SU-DHL-6 (cell line): ENCODE measurements at regions not wholly inside any gene's neighbourhood (a gene's known extent, or its start where the extent isn't known, plus 50 kb on each side); places are given as distances from the start of the nearest gene placed in this dataset.

ENCODE experiments used
- H2AFZ ChIP-seq: fragments of 200-600 bp; sonication (generic); 2 replicates; pipeline ENCODE4 v1.6.1; 2014; ENCODE audit warnings: low read depth, mild to moderate bottlenecking, moderate library complexity, mixed read lengths, antibody characterized with exemption, low read length; ENCODE audit not compliant: severe bottlenecking
- H3F3A ChIP-seq: fragments of 200-600 bp; shearing (Covaris generic); 2 replicates; pipeline ENCODE4 v1.6.0; 2016; ENCODE audit warnings: antibody characterized with exemption, mild to moderate bottlenecking; ENCODE audit not compliant: insufficient read depth
- H3K27ac ChIP-seq: fragments of 200-600 bp; sonication (generic); 2 replicates; pipeline ENCODE4 v1.5.1; 2016; ENCODE audit warnings: low read depth, mild to moderate bottlenecking, low read length, moderate library complexity, mixed read lengths
- H3K27me3 ChIP-seq: fragments of 200-600 bp; sonication (generic), shearing (Covaris generic); 2 replicates; pipeline ENCODE4 v1.6.0; 2014; ENCODE audit warnings: mild to moderate bottlenecking, low read length
- H3K36me3 ChIP-seq: fragments of 200-600 bp; sonication (generic); 2 replicates; pipeline ENCODE4 v1.6.1; 2014; ENCODE audit warnings: mild to moderate bottlenecking, low read length, mixed read lengths
- H3K4me2 ChIP-seq: fragments of 300-600, 200-600 bp; shearing (Covaris generic), sonication (generic); 2 replicates; pipeline ENCODE4 v1.6.0; 2014; ENCODE audit warnings: low read length, low read depth, mild to moderate bottlenecking; ENCODE audit not compliant: poor library complexity, severe bottlenecking
- H3K4me3 ChIP-seq: fragments of 200-600 bp; sonication (generic); 2 replicates; pipeline ENCODE4 v1.5.1; 2014; ENCODE audit warnings: antibody characterized with exemption, low read length, mild to moderate bottlenecking, mixed read lengths; ENCODE audit not compliant: insufficient read depth, poor library complexity, severe bottlenecking
- H3K79me2 ChIP-seq: fragments of 200-600 bp; sonication (generic); 2 replicates; pipeline ENCODE4 v1.6.1; 2014; ENCODE audit warnings: mild to moderate bottlenecking, low read length, moderate library complexity; ENCODE audit not compliant: insufficient read depth
- H3K9ac ChIP-seq: fragments of 200-600 bp; sonication (generic); 2 replicates; pipeline ENCODE4 v1.7.0; 2014; ENCODE audit warnings: mild to moderate bottlenecking, low read length
- H3K9me2 ChIP-seq: fragments of 200-600 bp; sonication (generic); replicated peaks from 2 replicates; pipeline ENCODE4 v1.6.1; 2014; ENCODE audit warnings: low read length; ENCODE audit not compliant: insufficient read depth
- H3K9me3 ChIP-seq: fragments of 200-600 bp; sonication (generic); 2 replicates; pipeline ENCODE4 v1.6.1; 2014; ENCODE audit warnings: low read length, mixed read lengths; ENCODE audit not compliant: insufficient read depth
- H4K20me1 ChIP-seq: fragments of 200-600 bp; sonication (generic); 2 replicates; pipeline ENCODE4 v1.6.1; 2014; ENCODE audit warnings: low read depth, mild to moderate bottlenecking, antibody characterized with exemption, low read length, moderate library complexity, mixed read lengths
- CTCF ChIP-seq: fragments of 200-600 bp; sonication (generic); IDR thresholded peaks from one replicate; pipeline ENCODE4 v1.5.1; 2017; ENCODE audit warnings: antibody characterized with exemption, mild to moderate bottlenecking, low read length, moderate library complexity; ENCODE audit not compliant: insufficient read depth, poor library complexity, severe bottlenecking
- EZH2phosphoT487 ChIP-seq: fragments of 200-600 bp; sonication (generic), shearing (Covaris generic); conservative IDR thresholded peaks from 2 replicates; pipeline ENCODE4 v1.6.1; 2018; ENCODE audit warnings: mild to moderate bottlenecking, antibody characterized with exemption, low read length, moderate library complexity, mixed read lengths

DNA sequence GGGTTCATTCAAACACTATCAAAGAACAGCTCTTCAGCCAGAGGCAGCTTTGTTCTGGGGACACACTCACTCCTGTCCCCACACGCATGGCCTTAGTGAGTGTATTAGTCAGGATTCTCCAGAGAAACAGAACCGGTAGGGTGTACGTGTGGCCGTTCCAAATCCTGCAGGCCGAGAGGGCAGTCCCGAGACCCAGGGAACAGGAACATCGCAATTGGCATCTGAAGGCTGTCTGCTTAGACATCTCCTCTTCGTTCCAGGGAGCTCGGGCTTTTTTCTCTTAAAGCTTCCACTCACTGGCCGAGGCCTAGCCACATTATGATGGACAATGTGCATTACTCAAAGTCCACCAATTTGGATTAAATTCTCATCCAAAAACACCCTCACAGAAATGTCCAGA lies 523.3 kb downstream of the GLRX3 start:
- Histone ChIP-seq H3K4me2 (no peak overlapping the region), H3K4me3 (no peak overlapping the region), H3K27me3 (no peaks in the 10 kb centered on the region), H3K9me3 (no peaks in the 10 kb centered on the region), H3K36me3 (no peaks in the 10 kb centered on the region), H3K79me2 (no peaks in the 10 kb centered on the region), H3K9me2 (no peaks in the 10 kb centered on the region), H4K20me1 (no peaks in the 10 kb centered on the region), H3K27ac (no peak overlapping the region), H3F3A (no peaks in the 10 kb centered on the region), H2AFZ (no peak overlapping the region), H3K9ac (no peak overlapping the region)
- TF ChIP-seq EZH2phosphoT487 (no peak), CTCF (no peak)

DNA sequence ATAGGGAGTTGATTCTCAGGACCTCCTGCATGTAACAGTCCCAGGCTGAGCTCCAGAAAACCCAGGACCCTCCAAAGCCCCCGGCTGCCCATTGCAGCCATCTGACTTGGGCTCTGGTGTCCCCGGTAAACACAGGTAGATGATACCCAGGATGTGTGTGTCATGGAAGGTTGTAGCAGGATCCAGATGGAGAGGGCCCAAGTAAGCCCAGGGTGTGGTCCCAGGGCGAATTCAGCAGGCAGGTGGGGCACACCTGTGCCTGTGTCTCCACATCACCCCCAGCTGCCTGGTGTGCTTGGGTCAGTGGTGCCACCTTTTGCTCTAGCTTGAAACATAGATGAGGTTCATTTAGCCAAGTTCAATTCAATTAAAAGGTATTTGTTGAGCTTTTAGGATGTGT lies 524.1 kb downstream of the GLRX3 start:
- H3K4me3 ChIP-seq, result no peak overlapping the region
- H4K20me1 ChIP-seq, result no peaks in the 10 kb centered on the region
- no peak for TF ChIP-seq CTCF
- TF ChIP-seq EZH2phosphoT487, result no peak
- H3K36me3 ChIP-seq, result no peaks in the 10 kb centered on the region
- no peaks in the 10 kb centered on the region for H3K9me3 ChIP-seq
- no peaks in the 10 kb centered on the region for H3K9me2 ChIP-seq
- no peak overlapping the region for H2AFZ ChIP-seq
- H3K4me2 ChIP-seq, result no peak overlapping the region
- H3K9ac ChIP-seq, result no peak overlapping the region
- no peaks in the 10 kb centered on the region for H3K27me3 ChIP-seq
- H3K27ac ChIP-seq, result no peak overlapping the region
- no peaks in the 10 kb centered on the region for H3K79me2 ChIP-seq
- no peaks in the 10 kb centered on the region for H3F3A ChIP-seq

GRCh38 chr10:130661419-130661818 lies 525.2 kb downstream of the GLRX3 start:
- no peaks in the 10 kb centered on the region for H3K36me3 ChIP-seq
- TF ChIP-seq CTCF (no peak), EZH2phosphoT487 (no peak)
- no peaks in the 10 kb centered on the region for H3K27me3 ChIP-seq

More at GRCh38 chr10:130661419-130661818, 525.2 kb downstream of the GLRX3 start:
- Histone ChIP-seq H3K27ac (no peak overlapping the region), H4K20me1 (no peaks in the 10 kb centered on the region), H3K4me2 (no peak overlapping the region), H3K9me3 (no peaks in the 10 kb centered on the region), H2AFZ (no peak overlapping the region), H3K9ac (no peak overlapping the region), H3K4me3 (no peak overlapping the region), H3K79me2 (no peaks in the 10 kb centered on the region), H3F3A (no peaks in the 10 kb centered on the region), H3K9me2 (no peaks in the 10 kb centered on the region)
